Uterus (tissue), 2 donors: ENCODE measurements at regions not wholly inside any gene's neighbourhood (a gene's known extent, or its start where the extent isn't known, plus 50 kb on each side); places are given as distances from the start of the nearest gene placed in this dataset.

Experiments
- CTCF ChIP-seq, 4 experiments: fragments of 200-600 bp in 2 of 4; fragments of 450-650 bp in 2 of 4; sonication (generic) in 2 of 4; IDR thresholded peaks; one replicate each; pipeline ENCODE4 v1.5.1; 2016 to 2019; ENCODE audit warnings: antibody characterized with exemption in 4 of 4, mild to moderate bottlenecking in 2 of 4, moderate library complexity in 1 of 4
- POLR2A ChIP-seq, 2 donors: fragments of 450-650 bp; IDR thresholded peaks; one replicate each; pipeline ENCODE4 v1.6.1; 2016; ENCODE audit warnings: antibody characterized with exemption in 2 of 2, mild to moderate bottlenecking in 1 of 2, moderate library complexity in 1 of 2

GRCh38 chr5:31135542-31135941 is 57.9 kb upstream of the CDH6 start:
- TF ChIP-seq POLR2A (IDR thresholded peaks at IDR 0.05) (no peak), CTCF (IDR thresholded peaks at IDR 0.05) (no peak)
